WTC11 (cell line): ENCODE measurements at regions not wholly inside any gene's neighbourhood (a gene's known extent, or its start where the extent isn't known, plus 50 kb on each side); places are given as distances from the start of the nearest gene placed in this dataset.

ENCODE experiments used
- ATAC-seq: fragments of 200-7000 bp; cut with Tn5 transposase; 2 replicates; pipeline ENCODE4 v1.10.0; 2021; ENCODE audit warnings: mild to moderate bottlenecking, moderate library complexity
- CTCF ChIA-PET: fragments of 300-600 bp; sonication (Branson Sonifier 250); formaldehyde crosslinking; loops from one replicate; lab custom pipeline; 2021; ENCODE audit warnings: antibody characterized with exemption; lab: Charles Lee
- POLR2A ChIA-PET: fragments of 350-600 bp; sonication (Branson Sonifier 250); formaldehyde crosslinking; loops from one replicate; lab custom pipeline; 2021; ENCODE audit warnings: antibody characterized with exemption; lab: Charles Lee
- DNase-seq: peaks from one replicate; pipeline ENCODE4 v3.0.0; 2021; ENCODE audit warnings: low spot score
- H3K27ac Mint-ChIP-seq: 2 replicates; pipeline ENCODE4 v1.8.0; 2021; ENCODE audit warnings: mixed read lengths
- H3K27me3 Mint-ChIP-seq: 2 replicates; pipeline ENCODE4 v1.8.0; 2021; ENCODE audit warnings: low read depth, mild to moderate bottlenecking, moderate library complexity, mixed read lengths
- H3K36me3 Mint-ChIP-seq: 2 replicates; pipeline ENCODE4 v1.8.0; 2021; ENCODE audit warnings: mixed read lengths
- H3K4me1 Mint-ChIP-seq: 2 replicates; pipeline ENCODE4 v1.8.0; 2022; ENCODE audit warnings: mixed read lengths
- H3K4me3 Mint-ChIP-seq: 2 replicates; pipeline ENCODE4 v1.8.0; 2021; ENCODE audit warnings: mild to moderate bottlenecking, moderate library complexity, mixed read lengths
- H3K9me3 Mint-ChIP-seq: 2 replicates; pipeline ENCODE4 v1.8.0; 2021; ENCODE audit warnings: mixed read lengths
- FOXP1 ChIP-seq: sonication (generic); formaldehyde crosslinking; IDR thresholded peaks from 2 replicates; pipeline ENCODE4 v1.8.0; 2022; ENCODE audit warnings: missing genetic modification reagents, mild to moderate bottlenecking, moderate library complexity, borderline replicate concordance
- NFE2L1 ChIP-seq: sonication (generic); formaldehyde crosslinking; IDR thresholded peaks from 2 replicates; pipeline ENCODE4 v1.8.1; 2023; ENCODE audit warnings: missing genetic modification reagents
- TEAD1 ChIP-seq: sonication (generic); formaldehyde crosslinking; IDR thresholded peaks from 2 replicates; pipeline ENCODE4 v1.8.0; 2022; ENCODE audit warnings: mild to moderate bottlenecking, missing genetic modification reagents
- ZNF121 ChIP-seq: sonication (generic); formaldehyde crosslinking; IDR thresholded peaks from 2 replicates; pipeline ENCODE4 v1.8.0; 2023; ENCODE audit warnings: missing genetic modification reagents
- ZNF423 ChIP-seq: fragments of 250-450 bp; sonication (Bioruptor Pico); IDR thresholded peaks from 2 replicates; pipeline ENCODE4 v2.1.2; 2022; ENCODE audit warnings: mild to moderate bottlenecking, moderate library complexity
- TF ChIP-seq, protein P1 (sequence below): sonication (generic); formaldehyde crosslinking; IDR thresholded peaks from 2 replicates; pipeline ENCODE4 v1.8.1; 2022; ENCODE audit warnings: low read depth, missing genetic modification reagents, borderline replicate concordance
- TF ChIP-seq, protein P2 (sequence below): sonication (generic); formaldehyde crosslinking; IDR thresholded peaks from 2 replicates; pipeline ENCODE4 v1.8.1; 2022; ENCODE audit warnings: missing genetic modification reagents, borderline replicate concordance
- TF ChIP-seq, protein P3 (sequence below): sonication (generic); formaldehyde crosslinking; IDR thresholded peaks from 2 replicates; pipeline ENCODE4 v1.8.1; 2022; ENCODE audit warnings: mild to moderate bottlenecking, moderate library complexity, missing genetic modification reagents
- TF ChIP-seq, protein P4 (sequence below): sonication (generic); formaldehyde crosslinking; IDR thresholded peaks from 2 replicates; pipeline ENCODE4 v1.8.0; 2022; ENCODE audit warnings: mild to moderate bottlenecking, missing genetic modification reagents
- TF ChIP-seq, protein P5 (sequence below): fragments of 250-450 bp; sonication (Bioruptor Pico); IDR thresholded peaks from 2 replicates; pipeline ENCODE4 v1.9.0; 2021; ENCODE audit warnings: mild to moderate bottlenecking, borderline replicate concordance
- TF ChIP-seq, protein P6 (sequence below): fragments of 250-450 bp; sonication (Bioruptor Pico); IDR thresholded peaks from 2 replicates; pipeline ENCODE4 v1.9.0; 2021; ENCODE audit warnings: mild to moderate bottlenecking
- TF ChIP-seq, protein P7 (sequence below): sonication (generic); formaldehyde crosslinking; IDR thresholded peaks from 2 replicates; pipeline ENCODE4 v1.8.1; 2022; ENCODE audit warnings: low read depth, mild to moderate bottlenecking, moderate library complexity, missing genetic modification reagents, borderline replicate concordance
- TF ChIP-seq, protein P8 (sequence below): fragments of 250-450 bp; sonication (Bioruptor Pico); conservative IDR thresholded peaks from 2 replicates; pipeline ENCODE4 v1.9.0; 2021; ENCODE audit warnings: mild to moderate bottlenecking

DNA sequence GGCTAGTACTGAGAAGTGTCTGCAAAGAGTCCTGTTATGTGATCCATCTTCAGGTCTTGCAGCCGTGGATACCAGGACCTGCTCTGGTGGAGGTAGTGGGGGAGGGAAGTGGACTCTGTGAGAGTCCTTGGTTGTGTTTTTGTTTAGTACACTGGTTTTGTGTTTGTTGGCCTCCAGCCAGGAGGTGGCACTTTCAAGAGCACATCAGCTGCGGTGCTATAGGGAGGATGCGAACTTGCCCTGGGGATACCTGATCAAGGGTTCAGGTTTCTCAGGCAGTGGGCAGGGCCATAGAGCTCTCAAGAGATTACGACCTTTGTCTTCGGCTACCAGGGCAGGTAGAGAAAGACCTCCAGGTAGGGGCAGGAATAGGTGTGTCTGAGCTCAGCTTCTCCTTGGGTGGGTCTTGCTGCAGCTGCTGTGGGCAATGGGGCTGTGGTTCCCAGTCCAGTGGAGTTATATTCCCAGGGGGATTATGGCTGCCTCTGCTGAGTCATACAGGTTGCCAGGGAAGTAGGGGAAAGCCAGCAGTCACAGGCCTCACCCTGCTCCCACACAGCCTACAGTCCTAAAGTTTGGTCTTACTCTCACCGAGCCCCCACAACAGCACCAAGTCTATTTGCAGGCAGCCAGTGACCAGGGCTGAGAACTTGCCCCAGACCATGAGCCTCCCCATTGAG is 132.8 kb upstream of the NPHP3 start (continued):
- TF ChIP-seq, protein P1, sequence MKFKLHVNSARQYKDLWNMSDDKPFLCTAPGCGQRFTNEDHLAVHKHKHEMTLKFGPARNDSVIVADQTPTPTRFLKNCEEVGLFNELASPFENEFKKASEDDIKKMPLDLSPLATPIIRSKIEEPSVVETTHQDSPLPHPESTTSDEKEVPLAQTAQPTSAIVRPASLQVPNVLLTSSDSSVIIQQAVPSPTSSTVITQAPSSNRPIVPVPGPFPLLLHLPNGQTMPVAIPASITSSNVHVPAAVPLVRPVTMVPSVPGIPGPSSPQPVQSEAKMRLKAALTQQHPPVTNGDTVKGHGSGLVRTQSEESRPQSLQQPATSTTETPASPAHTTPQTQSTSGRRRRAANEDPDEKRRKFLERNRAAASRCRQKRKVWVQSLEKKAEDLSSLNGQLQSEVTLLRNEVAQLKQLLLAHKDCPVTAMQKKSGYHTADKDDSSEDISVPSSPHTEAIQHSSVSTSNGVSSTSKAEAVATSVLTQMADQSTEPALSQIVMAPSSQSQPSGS = no peak
- TF ChIP-seq, protein P2, sequence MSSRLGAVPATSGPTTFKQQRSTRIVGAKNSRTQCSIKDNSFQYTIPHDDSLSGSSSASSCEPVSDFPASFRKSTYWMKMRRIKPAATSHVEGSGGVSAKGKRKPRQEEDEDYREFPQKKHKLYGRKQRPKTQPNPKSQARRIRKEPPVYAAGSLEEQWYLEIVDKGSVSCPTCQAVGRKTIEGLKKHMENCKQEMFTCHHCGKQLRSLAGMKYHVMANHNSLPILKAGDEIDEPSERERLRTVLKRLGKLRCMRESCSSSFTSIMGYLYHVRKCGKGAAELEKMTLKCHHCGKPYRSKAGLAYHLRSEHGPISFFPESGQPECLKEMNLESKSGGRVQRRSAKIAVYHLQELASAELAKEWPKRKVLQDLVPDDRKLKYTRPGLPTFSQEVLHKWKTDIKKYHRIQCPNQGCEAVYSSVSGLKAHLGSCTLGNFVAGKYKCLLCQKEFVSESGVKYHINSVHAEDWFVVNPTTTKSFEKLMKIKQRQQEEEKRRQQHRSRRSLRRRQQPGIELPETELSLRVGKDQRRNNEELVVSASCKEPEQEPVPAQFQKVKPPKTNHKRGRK (CRISPR knock-in tag) = no peak
- TF ChIP-seq FOXP1 (CRISPR knock-in tag) (no peak), NFE2L1 (CRISPR knock-in tag) (no peak), ZNF423 (CRISPR knock-in tag) (no peak), TEAD1 (CRISPR knock-in tag) (no peak)
- TF ChIP-seq, protein P3, sequence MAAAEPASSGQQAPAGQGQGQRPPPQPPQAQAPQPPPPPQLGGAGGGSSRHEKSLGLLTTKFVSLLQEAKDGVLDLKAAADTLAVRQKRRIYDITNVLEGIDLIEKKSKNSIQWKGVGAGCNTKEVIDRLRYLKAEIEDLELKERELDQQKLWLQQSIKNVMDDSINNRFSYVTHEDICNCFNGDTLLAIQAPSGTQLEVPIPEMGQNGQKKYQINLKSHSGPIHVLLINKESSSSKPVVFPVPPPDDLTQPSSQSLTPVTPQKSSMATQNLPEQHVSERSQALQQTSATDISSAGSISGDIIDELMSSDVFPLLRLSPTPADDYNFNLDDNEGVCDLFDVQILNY (CRISPR knock-in tag) = no peak
- TF ChIP-seq, protein P4, sequence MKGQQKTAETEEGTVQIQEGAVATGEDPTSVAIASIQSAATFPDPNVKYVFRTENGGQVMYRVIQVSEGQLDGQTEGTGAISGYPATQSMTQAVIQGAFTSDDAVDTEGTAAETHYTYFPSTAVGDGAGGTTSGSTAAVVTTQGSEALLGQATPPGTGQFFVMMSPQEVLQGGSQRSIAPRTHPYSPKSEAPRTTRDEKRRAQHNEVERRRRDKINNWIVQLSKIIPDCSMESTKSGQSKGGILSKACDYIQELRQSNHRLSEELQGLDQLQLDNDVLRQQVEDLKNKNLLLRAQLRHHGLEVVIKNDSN (CRISPR knock-in tag) = no peak
- TF ChIP-seq, protein P5, sequence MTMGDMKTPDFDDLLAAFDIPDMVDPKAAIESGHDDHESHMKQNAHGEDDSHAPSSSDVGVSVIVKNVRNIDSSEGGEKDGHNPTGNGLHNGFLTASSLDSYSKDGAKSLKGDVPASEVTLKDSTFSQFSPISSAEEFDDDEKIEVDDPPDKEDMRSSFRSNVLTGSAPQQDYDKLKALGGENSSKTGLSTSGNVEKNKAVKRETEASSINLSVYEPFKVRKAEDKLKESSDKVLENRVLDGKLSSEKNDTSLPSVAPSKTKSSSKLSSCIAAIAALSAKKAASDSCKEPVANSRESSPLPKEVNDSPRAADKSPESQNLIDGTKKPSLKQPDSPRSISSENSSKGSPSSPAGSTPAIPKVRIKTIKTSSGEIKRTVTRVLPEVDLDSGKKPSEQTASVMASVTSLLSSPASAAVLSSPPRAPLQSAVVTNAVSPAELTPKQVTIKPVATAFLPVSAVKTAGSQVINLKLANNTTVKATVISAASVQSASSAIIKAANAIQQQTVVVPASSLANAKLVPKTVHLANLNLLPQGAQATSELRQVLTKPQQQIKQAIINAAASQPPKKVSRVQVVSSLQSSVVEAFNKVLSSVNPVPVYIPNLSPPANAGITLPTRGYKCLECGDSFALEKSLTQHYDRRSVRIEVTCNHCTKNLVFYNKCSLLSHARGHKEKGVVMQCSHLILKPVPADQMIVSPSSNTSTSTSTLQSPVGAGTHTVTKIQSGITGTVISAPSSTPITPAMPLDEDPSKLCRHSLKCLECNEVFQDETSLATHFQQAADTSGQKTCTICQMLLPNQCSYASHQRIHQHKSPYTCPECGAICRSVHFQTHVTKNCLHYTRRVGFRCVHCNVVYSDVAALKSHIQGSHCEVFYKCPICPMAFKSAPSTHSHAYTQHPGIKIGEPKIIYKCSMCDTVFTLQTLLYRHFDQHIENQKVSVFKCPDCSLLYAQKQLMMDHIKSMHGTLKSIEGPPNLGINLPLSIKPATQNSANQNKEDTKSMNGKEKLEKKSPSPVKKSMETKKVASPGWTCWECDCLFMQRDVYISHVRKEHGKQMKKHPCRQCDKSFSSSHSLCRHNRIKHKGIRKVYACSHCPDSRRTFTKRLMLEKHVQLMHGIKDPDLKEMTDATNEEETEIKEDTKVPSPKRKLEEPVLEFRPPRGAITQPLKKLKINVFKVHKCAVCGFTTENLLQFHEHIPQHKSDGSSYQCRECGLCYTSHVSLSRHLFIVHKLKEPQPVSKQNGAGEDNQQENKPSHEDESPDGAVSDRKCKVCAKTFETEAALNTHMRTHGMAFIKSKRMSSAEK = no peak
- TF ChIP-seq, all 79 proteins: peak for 0

DNA sequence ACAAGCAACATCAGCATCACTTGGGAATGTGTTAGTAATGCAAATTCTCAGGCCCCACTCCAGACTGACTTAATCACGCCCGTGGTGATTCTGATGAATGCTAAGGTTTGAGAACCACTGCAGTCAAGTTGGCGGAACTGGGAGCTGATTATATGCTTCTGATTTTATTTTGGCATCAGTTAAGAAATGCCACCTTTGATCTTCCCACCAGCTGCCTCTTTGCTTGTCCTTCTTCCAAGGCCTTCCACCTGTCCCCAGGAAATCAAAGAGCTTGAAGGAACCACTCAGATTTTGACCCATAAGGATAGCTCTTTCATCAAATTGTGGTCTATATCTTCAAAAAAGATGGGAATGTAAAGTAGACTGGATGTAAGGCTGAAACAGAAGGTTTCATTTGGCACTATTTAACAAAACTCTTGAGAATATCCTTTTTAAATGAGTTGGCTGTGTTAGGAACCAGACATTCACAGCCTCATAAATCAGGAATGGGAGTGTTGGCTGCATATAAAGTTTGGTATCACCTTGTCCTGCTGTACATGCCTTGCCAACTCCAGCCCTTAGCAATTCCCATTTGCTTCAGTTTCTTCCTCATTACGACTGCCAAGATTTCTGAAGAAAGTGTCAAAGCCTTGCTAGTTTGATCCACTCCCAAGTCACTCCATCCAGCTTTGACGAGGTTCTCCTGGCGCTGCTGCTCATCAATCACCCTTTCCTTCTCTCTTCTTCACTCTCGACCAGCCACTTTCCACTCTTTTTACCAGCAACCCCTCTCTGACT is 125.8 kb upstream of the NPHP3 start:
- CTCF ChIA-PET = no interaction called here
- Mint-ChIP-seq H3K4me3 (no peak overlapping the region), H3K4me1 (peaks cover 16% of the 10 kb centered on the region), H3K27ac (no peak overlapping the region), H3K9me3 (peaks cover 15% of the 10 kb centered on the region), H3K36me3 (0 out of 2 replicates have a peak, but pooled peaks cover 3% of the 10 kb centered on the region), H3K27me3 (no peaks in the 10 kb centered on the region; the same call in 1 of the 2 replicates)
- DNase-seq = no peak
- ATAC-seq = no peak
- POLR2A ChIA-PET = no interaction called here
- TF ChIP-seq, protein P6, sequence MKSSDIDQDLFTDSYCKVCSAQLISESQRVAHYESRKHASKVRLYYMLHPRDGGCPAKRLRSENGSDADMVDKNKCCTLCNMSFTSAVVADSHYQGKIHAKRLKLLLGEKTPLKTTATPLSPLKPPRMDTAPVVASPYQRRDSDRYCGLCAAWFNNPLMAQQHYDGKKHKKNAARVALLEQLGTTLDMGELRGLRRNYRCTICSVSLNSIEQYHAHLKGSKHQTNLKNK (CRISPR knock-in tag) = no peak
- TF ChIP-seq, protein P7, sequence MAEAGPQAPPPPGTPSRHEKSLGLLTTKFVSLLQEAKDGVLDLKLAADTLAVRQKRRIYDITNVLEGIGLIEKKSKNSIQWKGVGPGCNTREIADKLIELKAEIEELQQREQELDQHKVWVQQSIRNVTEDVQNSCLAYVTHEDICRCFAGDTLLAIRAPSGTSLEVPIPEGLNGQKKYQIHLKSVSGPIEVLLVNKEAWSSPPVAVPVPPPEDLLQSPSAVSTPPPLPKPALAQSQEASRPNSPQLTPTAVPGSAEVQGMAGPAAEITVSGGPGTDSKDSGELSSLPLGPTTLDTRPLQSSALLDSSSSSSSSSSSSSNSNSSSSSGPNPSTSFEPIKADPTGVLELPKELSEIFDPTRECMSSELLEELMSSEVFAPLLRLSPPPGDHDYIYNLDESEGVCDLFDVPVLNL (CRISPR knock-in tag) = no peak
- TF ChIP-seq ZNF423 (CRISPR knock-in tag) (no peak), ZNF121 (CRISPR knock-in tag) (no peak)
- TF ChIP-seq, protein P8, sequence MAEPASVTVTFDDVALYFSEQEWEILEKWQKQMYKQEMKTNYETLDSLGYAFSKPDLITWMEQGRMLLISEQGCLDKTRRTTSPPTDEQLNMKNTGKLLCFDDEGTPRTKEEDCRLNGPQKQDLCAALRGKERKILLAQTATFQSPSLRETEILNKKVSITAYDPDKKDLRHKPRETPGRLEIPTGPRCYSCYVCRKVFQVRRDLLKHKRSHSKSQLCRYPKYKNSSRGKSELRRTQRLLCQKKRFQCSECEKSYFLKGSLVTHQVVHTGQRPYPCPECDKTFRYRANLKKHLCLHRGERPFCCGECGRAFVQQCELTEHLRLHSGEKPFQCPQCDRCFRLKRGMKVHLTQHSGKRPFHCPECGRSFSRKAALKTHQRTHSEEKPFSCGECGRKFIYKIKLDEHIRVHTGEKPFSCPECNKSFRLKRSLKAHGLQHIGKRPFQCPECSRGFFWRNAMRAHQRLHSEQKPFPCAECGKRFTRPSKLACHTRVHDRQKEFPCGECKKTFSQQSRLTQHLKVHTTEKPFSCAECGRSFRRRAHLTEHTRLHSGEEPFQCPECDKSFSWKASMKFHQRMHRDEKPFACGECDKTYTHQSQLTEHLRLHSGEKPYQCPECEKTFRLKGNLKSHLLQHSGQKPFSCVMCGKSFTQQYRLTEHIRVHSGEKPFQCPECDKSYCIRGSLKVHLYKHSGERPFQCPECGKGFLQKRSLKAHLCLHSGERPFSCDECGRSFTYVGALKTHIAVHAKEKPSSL = no peak
